ENCODE measurements at regions not wholly inside any gene's neighbourhood (a gene's known extent, or its start where the extent isn't known, plus 50 kb on each side); places are given as distances from the start of the nearest gene placed in this dataset.
"Not testable (repeated sequence)": the region's sequence is repeated elsewhere in the genome, so short reads cannot be mapped to it uniquely, and the experiment has no call there.

DNA sequence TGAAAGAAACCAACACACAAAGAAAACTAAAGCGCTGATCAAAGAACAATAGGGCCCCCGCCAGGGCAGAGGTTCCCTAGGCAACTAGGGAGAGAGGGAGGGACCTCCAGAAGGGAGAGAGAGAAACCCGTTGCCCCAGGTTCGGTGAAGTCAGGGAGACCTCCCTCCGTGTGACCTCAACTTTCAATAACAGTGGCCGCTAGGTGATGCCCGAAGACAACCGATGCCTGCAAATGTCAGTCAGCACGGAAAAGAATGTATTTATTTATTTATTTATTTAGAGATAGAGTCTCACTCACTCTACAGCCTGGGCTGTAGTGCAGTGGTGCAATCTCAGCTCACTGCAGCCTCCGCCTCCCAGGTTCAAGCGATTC, 757.0 kb upstream of the DEFB115 start:
- not testable (repeated sequence) for H3K4me3 ChIP-seq

DNA sequence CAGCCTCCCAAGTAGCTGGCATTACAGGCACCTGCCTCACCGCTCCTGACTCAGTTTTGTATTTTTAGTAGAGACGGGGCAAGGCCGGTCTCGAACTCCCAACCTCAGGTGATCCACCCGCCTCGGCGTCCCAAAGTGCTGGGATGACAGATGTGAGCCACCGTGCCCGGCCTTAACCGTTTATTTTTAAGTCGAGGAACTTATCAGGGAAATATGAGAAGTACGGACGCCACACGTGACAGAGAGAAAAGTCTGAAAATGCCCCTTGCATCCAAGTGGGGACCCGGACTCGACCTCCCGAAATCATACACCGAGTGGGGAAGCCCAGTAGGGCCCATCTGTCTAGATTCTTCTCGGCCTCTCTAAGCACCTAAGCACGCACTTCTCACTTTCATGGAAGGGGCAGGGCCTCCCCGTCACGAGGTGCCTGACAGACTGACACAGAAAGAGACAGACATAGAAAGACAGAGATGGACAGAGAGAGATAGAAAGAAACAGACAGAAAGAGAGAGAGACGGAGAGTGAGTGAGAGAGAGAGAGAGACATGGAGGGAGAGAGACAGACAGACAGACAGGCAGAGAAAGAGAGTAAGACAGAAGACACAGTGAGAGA, 756.5 kb upstream of the DEFB115 start:
- no peaks in the 10 kb centered on the region for H3K36me3 ChIP-seq (replicated peaks)
- no peaks in the 10 kb centered on the region for H3K9me3 ChIP-seq
- in situ Hi-C loops (cut with MboI; ENCODE audit: low sequenced_read_pairs), result no loop called here
- no peaks in the 10 kb centered on the region for H3K27me3 ChIP-seq (ENCODE audit: low read depth)
- DNase-seq (ENCODE audit: low spot score in 2 of 2), result no peak
- peaks cover 2% of the 10 kb centered on the region; the same call in 1 of the 2 replicates for H3K4me1 ChIP-seq
- no peak overlapping the region for H3K4me3 ChIP-seq

More for the DNA sequence above, 757.0 kb upstream of the DEFB115 start:
- H3K4me1 ChIP-seq; H3K36me3 ChIP-seq (replicated peaks); H3K27me3 ChIP-seq (ENCODE audit: low read depth); in situ Hi-C loops (cut with MboI; ENCODE audit: low sequenced_read_pairs); H3K9me3 ChIP-seq: not testable (repeated sequence)
- DNase-seq (ENCODE audit: low spot score in 2 of 2), result peak; percentile 86 to 87

DNA sequence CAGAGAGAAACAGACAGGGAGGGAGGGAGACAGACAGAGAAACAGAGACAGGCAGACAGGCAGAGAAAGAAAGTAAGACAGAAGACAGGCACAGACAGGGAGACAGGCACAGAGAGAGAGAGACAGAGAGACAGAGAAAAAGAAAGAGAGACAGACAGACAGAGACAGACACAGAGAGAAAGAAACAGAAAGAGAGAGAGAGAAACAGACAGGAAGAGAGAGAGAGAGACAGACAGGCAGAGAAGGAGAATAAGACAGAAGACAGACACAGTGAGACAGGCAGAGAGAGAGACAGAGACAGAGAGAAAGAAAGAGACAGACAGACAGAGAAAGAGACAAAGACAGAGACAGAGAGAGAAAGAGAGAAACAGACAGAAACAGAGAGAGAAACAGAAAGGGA, 754.8 kb upstream of the DEFB115 start:
- Histone ChIP-seq H3K4me3 (no peak overlapping the region), H3K27me3 (ENCODE audit: low read depth) (no peaks in the 10 kb centered on the region), H3K36me3 (replicated peaks) (no peaks in the 10 kb centered on the region), H3K9me3 (no peaks in the 10 kb centered on the region), H3K4me1 (peaks cover 2% of the 10 kb centered on the region; the same call in 1 of the 2 replicates)
- DNase-seq (ENCODE audit: low spot score in 2 of 2), result no peak
- in situ Hi-C loops (cut with MboI; ENCODE audit: low sequenced_read_pairs), result no loop called here

DNA sequence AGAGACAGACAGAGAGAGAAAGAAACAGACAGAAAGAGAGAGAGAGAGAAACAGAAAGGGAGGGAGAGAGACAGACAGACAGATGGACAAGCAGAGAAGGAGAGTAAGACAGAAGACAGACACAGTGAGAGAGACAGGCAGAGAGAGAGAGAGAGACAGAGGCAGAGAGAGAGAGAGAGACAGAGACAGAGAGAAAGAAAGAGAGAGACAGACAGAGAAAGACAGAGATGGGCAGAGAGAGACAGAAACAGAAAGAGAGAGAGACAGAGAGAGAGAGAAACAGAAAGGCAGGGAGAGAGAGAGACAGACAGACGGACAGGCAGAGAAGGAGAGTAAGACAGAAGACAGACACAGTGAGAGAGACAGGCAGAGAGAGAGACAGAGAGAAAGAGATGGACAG, 754.3 kb upstream of the DEFB115 start:
- in situ Hi-C loops (cut with MboI; ENCODE audit: low sequenced_read_pairs); DNase-seq (ENCODE audit: low spot score in 2 of 2); H3K36me3 ChIP-seq (replicated peaks); H3K4me3 ChIP-seq; H3K27me3 ChIP-seq (ENCODE audit: low read depth); H3K4me1 ChIP-seq; H3K9me3 ChIP-seq: not testable (repeated sequence)

DNA sequence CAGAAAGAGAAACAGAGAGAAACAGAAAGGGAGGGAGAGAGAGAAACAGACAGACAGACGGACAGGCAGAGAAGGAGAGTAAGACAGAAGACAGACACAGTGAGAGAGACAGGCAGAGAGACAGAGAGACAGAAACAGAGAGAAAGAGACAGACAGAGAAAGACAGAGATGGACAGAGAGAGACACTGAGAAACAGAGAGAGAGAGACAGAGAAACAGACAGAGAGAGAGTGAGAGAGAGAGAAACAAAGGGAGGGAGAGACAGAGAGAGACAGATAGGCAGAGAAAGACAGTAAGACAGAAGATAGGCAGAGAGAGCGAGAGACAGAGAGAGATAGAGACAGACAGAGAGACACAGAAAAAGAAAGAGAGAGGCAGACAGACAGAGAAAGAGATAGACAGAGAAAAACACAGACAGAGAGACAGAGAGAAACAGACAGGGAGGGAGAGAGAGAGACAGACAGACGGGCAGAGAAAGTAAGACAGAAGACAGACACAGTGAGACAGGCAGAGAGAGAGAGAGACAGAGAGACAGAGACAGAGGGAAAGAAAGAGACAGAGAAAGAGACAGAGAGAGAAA, 753.4 kb upstream of the DEFB115 start:
- H3K9me3 ChIP-seq, result no peaks in the 10 kb centered on the region
- no peak overlapping the region for H3K4me3 ChIP-seq
- no peak for DNase-seq (ENCODE audit: low spot score in 2 of 2)
- in situ Hi-C loops (cut with MboI; ENCODE audit: low sequenced_read_pairs), result no loop called here
- no peaks in the 10 kb centered on the region for H3K36me3 ChIP-seq (replicated peaks)
- peaks cover 2% of the 10 kb centered on the region; the same call in 1 of the 2 replicates for H3K4me1 ChIP-seq
- H3K27me3 ChIP-seq (ENCODE audit: low read depth), result no peaks in the 10 kb centered on the region

DNA sequence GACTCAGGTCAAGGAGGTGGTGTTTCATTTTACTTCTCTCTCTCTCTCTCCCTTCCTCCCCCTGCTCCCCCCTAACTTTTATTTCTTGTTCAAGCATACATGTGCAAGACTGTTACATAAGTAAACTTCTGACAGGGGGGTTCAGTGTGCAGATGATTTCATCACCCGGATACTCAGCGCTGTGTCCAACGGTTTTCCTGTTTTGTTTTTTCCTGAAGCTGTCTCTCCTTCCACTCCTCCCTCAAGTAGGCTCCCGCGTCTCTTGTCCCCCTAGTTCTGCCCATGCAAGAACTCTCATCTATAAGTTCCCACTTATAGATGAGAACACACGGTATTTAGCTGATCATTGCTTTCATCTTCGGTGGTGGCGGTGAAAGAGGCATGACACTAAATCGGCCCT, 751.9 kb upstream of the DEFB115 start:
- no peak overlapping the region for H3K4me3 ChIP-seq
- no peaks in the 10 kb centered on the region; the same call in 1 of the 2 replicates for H3K4me1 ChIP-seq
- H3K36me3 ChIP-seq (replicated peaks), result no peaks in the 10 kb centered on the region
- H3K9me3 ChIP-seq, result no peaks in the 10 kb centered on the region
- in situ Hi-C loops (cut with MboI; ENCODE audit: low sequenced_read_pairs), result no loop called here
- no peaks in the 10 kb centered on the region for H3K27me3 ChIP-seq (ENCODE audit: low read depth)
- DNase-seq (ENCODE audit: low spot score in 2 of 2), result no peak

DNA sequence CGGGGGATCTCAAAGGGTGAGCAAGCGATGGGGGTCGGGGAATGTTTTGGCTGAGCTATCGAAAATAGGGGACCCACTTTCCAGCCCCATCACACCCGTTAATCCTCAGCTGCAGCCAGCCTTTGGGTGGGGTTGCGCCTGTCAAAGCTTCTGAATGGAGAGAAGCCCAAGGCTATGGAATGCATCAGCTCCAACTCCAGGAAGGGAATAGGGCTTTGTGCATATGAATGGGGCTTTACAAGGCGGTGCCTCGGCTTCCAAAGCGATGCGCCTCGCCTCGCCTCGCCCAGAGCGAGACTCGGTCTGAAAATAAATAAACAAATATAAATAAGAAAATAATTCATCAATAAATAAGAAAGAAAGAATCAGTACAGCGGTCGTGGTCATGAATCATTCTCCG, 751.4 kb upstream of the DEFB115 start:
- DNase-seq (ENCODE audit: low spot score in 2 of 2), result peak; percentile 70 to 79
- in situ Hi-C loops (cut with MboI; ENCODE audit: low sequenced_read_pairs), result no loop called here
- H3K36me3 ChIP-seq (replicated peaks), result no peaks in the 10 kb centered on the region
- H3K9me3 ChIP-seq, result no peaks in the 10 kb centered on the region
- H3K4me3 ChIP-seq, result no peak overlapping the region
- H3K4me1 ChIP-seq, result no peaks in the 10 kb centered on the region; the same call in 1 of the 2 replicates
- H3K27me3 ChIP-seq (ENCODE audit: low read depth), result no peaks in the 10 kb centered on the region

DNA sequence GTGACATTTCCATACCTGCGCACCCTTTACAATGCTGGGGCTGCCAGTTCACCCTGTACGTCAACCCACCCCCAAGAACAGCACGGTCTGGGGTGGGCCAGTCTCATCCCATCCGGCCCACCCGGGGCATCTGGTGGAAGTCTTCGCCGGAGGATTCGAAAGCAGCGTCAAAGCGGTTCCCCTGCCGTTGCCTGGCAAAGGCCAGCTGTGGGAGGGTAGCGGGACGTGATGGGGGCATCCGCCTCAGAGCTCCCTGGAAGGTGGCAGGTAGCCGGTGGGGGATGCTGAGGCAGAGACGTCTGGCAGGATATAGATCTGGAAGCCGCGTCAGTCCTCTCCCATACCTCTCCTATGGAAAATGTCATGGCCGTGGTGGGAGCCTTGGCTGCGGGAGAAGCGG, 749.1 kb upstream of the DEFB115 start:
- in situ Hi-C loops (cut with MboI; ENCODE audit: low sequenced_read_pairs); H3K9me3 ChIP-seq; DNase-seq (ENCODE audit: low spot score in 2 of 2); H3K27me3 ChIP-seq (ENCODE audit: low read depth); H3K36me3 ChIP-seq (replicated peaks); H3K4me3 ChIP-seq; H3K4me1 ChIP-seq: not testable (repeated sequence)

DNA sequence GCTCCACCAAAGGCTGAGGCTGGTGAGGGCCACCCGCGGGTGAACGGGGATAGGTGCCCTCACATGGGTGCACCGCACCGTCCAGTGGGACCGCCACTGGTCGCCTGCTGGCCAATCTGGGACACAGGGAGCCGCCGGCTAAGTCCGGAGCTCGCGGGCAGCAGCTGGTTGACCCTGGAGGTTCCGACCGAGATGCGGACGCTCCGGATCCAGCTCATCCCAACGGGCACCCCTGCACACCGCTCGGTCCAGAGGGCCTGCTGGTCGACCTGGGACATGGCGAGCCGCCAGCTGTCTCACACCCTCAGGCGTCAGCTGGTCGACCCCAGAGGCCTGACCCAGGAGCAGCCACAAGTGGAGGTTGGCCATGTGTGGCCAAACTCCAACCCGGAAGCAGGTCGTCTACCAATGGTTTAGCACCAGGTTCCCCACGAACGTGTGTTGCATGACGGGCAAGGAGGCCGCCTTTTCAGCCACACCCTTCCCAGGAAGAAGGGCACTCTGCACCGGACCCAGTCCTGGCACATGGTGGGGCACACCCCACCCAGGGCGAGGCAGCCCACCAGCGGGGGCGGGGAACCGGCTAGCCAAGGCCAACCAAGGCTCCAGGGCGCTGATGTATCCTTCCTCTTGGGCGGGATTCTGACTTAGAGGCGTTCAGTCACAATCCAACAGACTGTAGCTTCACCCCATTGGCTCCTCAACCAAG, 746.0 kb upstream of the DEFB115 start:
- H3K4me3 ChIP-seq, result no peak overlapping the region
- no peak for DNase-seq (ENCODE audit: low spot score in 2 of 2)
- H3K4me1 ChIP-seq, result no peaks in the 10 kb centered on the region
- H3K9me3 ChIP-seq, result no peaks in the 10 kb centered on the region
- no peaks in the 10 kb centered on the region for H3K36me3 ChIP-seq (replicated peaks)
- in situ Hi-C loops (cut with MboI; ENCODE audit: low sequenced_read_pairs), result no loop called here
- no peaks in the 10 kb centered on the region for H3K27me3 ChIP-seq (ENCODE audit: low read depth)

DNA sequence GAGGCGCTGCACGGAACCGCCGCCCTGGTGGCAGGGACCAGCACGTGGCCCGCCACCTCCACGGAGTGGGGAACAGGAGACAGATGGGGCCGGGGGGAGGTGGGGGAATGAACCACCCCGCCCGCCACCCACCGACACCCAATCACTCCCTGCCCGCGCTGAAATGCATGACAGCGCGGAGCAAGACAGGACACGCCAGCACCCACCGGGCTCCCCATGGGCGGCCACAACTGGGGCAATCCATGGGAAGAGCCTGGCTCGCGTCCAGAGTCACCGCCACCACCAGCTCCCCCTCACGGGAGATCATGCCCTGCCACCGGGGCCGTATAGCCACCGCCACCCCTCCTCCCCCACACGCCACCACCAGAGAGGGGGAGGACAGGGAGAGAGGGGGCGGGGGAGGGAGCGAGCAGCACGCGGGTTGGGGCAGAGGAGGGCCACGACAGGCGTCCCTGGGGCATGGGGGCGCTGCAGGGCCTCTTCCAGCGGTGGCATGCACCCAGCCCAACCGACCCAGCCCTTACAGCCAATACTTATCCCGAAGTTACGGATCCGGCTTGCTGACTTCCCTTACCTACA, 744.3 kb upstream of the DEFB115 start:
- H3K4me1 ChIP-seq, result no peaks in the 10 kb centered on the region
- no peak overlapping the region for H3K4me3 ChIP-seq
- no peaks in the 10 kb centered on the region for H3K36me3 ChIP-seq (replicated peaks)
- in situ Hi-C loops (cut with MboI; ENCODE audit: low sequenced_read_pairs), result no loop called here
- H3K9me3 ChIP-seq, result no peaks in the 10 kb centered on the region
- H3K27me3 ChIP-seq (ENCODE audit: low read depth), result no peaks in the 10 kb centered on the region
- DNase-seq (ENCODE audit: low spot score in 2 of 2), result no peak

DNA sequence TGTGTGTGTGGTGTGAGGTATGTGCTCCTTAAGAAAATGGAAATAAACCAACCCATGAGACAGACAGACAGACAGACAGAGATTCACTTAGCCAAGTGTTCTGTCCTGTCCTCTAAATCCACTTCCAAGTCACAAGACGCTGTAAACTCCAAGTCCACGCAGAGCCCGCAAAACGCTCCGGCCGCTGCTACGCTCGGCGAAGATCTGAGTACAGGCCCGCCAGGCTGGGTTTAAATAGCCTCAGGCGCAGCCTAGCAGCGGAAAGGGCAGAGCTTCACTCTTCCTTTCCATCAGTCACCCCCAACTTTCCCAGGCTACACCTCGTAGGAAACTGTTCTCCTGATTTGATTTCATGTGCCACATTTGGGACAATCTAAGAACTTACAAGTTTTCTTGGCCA, 741.5 kb upstream of the DEFB115 start:
- H3K4me1 ChIP-seq; DNase-seq (ENCODE audit: low spot score in 2 of 2); H3K27me3 ChIP-seq (ENCODE audit: low read depth); H3K4me3 ChIP-seq; H3K36me3 ChIP-seq (replicated peaks); in situ Hi-C loops (cut with MboI; ENCODE audit: low sequenced_read_pairs); H3K9me3 ChIP-seq: not testable (repeated sequence)

DNA sequence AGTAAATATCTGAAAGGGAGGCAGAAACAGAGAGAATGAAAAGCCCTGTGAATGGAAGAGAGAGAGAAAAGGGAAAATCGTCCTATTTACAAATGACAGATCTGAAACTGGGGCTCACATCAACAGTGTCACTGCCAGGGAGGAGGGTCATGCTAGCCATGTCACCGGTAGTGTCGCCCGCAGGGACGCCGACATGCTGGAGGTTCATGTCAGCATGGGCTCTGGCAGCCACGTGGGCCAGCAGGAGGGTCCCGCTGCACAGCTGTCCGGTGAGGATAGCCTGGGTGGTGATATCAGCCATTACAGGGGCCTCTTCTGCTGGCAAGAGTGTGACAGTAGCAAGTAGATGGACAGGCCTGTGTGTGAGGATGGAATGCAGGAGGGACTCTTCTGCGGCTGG, 738.6 kb upstream of the DEFB115 start:
- H3K9me3 ChIP-seq; DNase-seq (ENCODE audit: low spot score in 2 of 2); H3K27me3 ChIP-seq (ENCODE audit: low read depth); in situ Hi-C loops (cut with MboI; ENCODE audit: low sequenced_read_pairs); H3K36me3 ChIP-seq (replicated peaks); H3K4me3 ChIP-seq; H3K4me1 ChIP-seq: not testable (repeated sequence)

DNA sequence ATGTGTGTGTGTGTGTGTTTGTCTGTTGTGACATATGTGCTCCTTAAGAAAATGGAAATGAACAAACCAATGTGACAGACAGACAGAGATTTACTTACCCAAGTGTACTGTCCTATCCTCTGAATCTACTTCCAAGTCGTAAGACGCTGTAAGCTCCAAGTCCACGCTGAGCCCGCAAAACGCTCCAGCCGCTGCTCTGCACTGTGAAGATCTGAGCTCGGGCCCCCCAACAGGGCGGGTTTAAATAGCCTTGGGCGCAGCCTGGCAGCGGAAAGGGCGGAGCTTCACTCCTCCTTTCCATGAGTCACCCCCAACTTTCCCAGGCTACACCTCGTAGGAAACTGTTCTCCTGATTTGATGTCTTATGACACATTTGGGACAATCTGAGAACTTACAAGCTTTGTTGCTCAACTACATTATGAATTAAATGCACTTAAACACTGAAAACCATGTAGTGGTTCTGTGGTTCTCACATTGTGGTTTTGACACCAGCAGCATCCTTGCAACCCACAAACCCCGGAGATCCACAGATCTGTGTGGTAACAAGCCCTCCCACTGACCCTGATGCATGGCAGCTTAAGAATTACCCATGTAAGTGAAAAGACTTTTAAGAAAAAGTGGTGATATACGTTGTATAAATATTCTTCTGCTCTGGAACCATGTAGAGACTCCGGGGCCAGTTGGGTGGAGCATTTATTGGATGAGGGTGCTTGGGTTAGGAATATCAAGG, 735.6 kb upstream of the DEFB115 start:
- H3K4me3 ChIP-seq; DNase-seq (ENCODE audit: low spot score in 2 of 2); H3K9me3 ChIP-seq; in situ Hi-C loops (cut with MboI; ENCODE audit: low sequenced_read_pairs); H3K27me3 ChIP-seq (ENCODE audit: low read depth); H3K36me3 ChIP-seq (replicated peaks); H3K4me1 ChIP-seq: not testable (repeated sequence)

DNA sequence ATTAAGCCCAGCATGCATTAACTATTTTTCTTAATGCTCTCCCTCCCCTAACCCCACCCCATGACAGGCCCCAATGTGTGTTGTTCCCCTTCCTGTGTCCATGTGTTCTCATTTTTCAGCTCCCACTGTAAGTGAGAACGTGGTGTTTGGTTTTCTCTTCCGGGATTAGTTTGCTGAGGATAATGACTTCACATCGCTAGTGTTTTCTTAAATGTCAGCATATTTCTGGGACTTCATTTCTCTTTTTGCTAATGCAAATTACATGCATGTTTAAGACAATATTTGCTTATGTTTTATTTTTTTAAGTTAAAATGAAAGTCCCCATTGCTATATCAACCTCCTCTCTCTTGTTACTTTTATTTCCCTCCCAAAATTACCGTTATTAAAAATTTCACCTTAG, 733.3 kb upstream of the DEFB115 start:
- H3K9me3 ChIP-seq; H3K36me3 ChIP-seq (replicated peaks); in situ Hi-C loops (cut with MboI; ENCODE audit: low sequenced_read_pairs); H3K27me3 ChIP-seq (ENCODE audit: low read depth); H3K4me3 ChIP-seq; DNase-seq (ENCODE audit: low spot score in 2 of 2); H3K4me1 ChIP-seq: not testable (repeated sequence)

All from HAP-1 (cell line).